ENCODE measurements at regions not wholly inside any gene's neighbourhood (a gene's known extent, or its start where the extent isn't known, plus 50 kb on each side); places are given as distances from the start of the nearest gene placed in this dataset.

DNA sequence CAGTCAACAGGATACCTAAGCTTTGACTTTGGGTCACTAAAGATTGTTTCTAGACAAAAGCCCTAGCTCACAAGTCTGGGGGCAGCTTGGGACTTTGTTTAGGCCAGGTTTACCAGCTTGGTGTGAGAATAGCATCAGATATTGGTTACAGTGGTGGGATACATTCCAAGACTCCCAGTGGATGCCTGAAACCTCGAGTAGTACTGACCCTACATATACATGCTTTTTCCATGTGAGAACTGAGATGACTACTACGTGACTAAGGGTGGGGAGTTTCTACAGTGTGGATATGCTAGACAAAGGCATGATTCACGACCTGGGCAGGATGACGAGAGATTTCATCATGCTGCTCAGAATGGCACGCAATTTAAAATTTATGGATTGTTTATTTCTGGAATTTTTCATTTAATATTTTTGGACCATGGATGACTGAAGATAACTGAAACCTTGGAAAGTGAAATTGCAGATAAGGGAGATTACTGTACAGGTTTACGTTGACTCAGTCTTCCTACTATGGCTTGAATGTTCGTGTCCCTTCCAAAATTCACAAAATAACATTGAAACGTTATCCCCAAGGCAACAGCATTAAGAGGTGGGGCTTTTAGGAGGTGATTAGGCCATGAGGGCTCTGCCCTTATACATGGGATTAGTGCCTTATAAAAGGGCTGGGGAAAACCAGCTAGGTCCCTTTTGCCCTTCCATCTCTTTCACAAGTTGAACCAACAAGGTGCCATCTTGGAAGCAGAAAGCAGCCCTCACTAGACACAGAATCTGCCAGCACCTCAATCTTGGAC, 50.2 kb upstream of the CTAGE1 start:
- DNase-seq, result no peak

DNA sequence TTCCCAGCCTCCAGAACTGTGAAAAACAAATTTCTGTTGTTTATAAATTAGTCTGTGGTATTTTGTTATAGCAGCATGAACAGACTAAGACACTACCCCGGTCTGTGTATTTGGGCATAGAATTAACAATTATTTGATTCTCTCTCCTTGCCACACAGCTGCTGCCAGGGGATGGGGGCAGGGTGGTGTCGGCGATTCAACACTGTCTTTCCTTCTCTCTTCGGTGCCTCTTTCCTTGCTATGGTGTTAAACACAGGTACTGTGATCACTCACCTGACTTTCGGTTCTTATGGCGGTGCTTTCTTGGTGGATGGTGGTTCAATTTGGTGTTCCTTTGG, 50.8 kb upstream of the CTAGE1 start:
- DNase-seq, result no peak

- DNase-seq, result no peak
These were observed 51.5 kb upstream of the CTAGE1 start for GRCh38 chr18:22469061-22469734.

DNA sequence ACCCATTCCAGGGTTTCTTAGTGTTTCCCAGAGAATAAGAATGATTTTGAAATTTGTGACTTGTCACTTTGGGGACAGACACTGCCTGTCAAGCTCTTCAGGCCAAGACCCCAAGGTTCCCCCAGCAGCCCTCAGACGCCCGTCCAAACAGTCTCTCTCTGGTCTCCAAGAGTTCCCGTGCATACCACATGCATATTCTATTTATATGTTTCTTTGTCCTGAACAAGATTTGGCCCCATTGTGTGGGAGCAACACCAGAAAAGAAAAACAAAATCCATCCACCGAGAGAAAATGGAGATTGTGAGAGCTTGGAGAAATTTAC, 52.2 kb upstream of the CTAGE1 start:
- DNase-seq, result no peak

DNA sequence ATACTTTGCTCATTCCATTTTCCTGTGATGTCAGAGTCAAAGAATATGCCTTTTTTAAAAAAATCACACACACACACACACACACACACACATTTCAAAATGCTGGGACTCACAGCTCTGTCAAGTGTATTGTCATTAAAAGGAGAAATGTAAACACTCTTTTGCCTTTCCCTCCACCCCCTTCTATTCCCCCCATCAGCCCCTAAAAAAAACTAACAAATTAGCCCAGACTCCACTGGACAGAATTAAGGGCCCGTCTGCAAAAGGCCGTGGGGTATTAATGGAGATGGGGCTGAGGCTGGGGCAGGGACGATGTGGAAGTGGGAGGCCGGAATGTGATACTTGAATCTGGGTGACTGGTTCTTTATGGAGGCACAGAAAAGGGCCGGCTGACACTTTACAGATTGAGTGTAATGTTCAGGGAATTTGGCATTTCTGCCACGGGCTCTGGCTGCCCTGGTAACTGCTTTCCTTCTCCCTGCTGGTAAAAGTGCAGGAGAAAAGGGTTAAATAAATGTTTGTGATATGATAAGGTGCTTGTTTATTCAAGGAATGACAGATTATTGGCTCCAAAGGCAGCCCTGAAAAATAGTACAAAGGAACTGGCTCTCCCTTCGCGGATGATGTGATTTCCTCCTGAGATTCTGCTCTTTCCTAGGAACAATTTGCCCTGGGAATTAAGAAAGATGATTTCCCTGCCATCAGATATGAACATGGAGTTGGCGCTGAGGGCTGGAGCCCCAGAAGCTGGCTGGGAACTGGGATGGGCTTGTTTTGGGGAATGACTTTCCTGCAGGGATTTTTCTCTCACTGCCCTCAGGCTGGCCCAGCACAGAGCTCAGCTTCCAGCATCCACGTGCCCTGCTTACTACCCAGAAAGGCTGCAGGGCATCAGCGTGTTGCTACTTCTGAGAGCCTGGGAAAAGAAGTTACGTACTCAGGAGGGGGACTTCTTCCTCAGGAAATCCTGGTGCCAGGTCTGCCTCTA, 52.8 kb upstream of the CTAGE1 start:
- no peak for DNase-seq

GRCh38 chr18:22471546-22472131, 53.9 kb upstream of the CTAGE1 start:
- no peak for DNase-seq

DNA sequence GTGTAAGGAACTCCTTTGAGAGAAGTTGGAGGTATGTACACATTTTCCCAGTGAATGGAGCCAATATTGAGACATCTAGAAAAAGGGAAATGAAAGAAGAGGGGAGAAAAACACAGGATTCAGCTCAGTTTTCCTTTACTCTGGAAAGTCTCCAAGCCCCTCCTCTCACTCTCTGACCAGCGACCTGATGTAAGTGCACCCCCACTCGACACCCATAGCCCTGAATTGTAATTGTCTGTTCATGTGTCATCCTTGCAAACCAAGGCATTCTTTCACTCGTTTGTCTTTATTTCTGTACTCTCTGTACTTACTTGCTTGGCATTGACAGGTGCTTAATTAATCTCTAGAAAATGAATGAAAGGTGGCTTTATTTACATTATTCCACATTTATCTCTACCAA, 55.7 kb upstream of the CTAGE1 start:
- DNase-seq, result no peak

GRCh38 chr18:22475426-22476100, 57.8 kb upstream of the CTAGE1 start:
- no peak for DNase-seq

DNA sequence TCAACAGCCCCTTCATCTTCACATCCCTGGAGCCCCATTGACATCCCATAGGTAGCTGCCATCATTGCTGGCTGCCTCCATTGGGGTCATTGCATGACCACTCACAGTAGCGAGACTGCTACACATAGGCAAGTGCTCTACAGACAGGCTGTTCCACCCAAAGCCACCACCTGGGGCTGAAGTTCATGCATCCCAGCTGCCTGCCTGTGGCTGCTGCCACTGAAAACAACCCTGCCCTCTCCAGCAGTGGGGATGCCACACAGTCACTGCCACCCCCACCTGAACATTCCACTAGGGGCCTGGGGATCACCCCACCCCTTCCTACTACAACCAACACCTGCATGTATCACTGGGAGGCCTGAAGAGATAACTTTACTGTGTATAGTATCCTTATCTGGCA, 59.5 kb upstream of the CTAGE1 start:
- DNase-seq, result no peak

- DNase-seq, result no peak
These were observed 65.2 kb upstream of the CTAGE1 start for GRCh38 chr18:22482948-22483347.

- DNase-seq, result no peak
These were observed 65.7 kb upstream of the CTAGE1 start for GRCh38 chr18:22483407-22483806.

- no peak for DNase-seq
These were observed 66.8 kb upstream of the CTAGE1 start for GRCh38 chr18:22484471-22484870.

- no peak for DNase-seq
These were observed 68.1 kb upstream of the CTAGE1 start for GRCh38 chr18:22485808-22486244.

DNA sequence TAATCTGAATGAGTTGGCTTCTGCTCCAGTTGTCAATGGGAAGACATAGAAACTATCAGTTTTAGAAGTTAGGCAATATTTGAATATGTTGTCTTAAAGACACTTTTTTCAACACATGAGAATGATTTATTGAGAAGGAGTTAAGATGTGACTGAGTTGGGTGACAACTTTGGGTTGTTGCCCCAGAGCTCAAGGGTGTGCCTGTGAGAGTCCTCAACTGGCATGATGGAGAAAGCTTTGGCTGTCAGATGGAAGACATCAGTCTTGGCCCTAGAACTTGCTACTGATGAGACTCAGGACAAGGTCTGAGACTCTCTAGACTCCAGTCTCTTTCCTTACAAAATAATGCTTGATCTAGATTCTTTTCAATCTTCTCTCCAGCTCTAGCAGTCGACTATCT, 69.0 kb upstream of the CTAGE1 start:
- no peak for DNase-seq

GRCh38 chr18:22488554-22488953, 70.8 kb upstream of the CTAGE1 start:
- DNase-seq, result no peak

- DNase-seq, result no peak
These were observed 72.0 kb upstream of the CTAGE1 start for GRCh38 chr18:22489704-22490103.

GRCh38 chr18:22490429-22490846, 72.7 kb upstream of the CTAGE1 start:
- DNase-seq, result no peak

GRCh38 chr18:22493255-22493654, 75.5 kb upstream of the CTAGE1 start:
- no peak for DNase-seq

GRCh38 chr18:22493940-22494339, 76.2 kb upstream of the CTAGE1 start:
- no peak for DNase-seq

- no peak for DNase-seq
These were observed 77.1 kb upstream of the CTAGE1 start for GRCh38 chr18:22494771-22495170.

GRCh38 chr18:22499421-22499820, 81.7 kb upstream of the CTAGE1 start:
- DNase-seq, result no peak

- DNase-seq, result no peak
These were observed 86.1 kb upstream of the CTAGE1 start for GRCh38 chr18:22503803-22504202.

Measured in SHP77 treated with DMSO at 0.1 percent for 48 hours (cell line).